Fibroblast of lung (primary cell): ENCODE measurements at regions not wholly inside any gene's neighbourhood (a gene's known extent, or its start where the extent isn't known, plus 50 kb on each side); places are given as distances from the start of the nearest gene placed in this dataset.

ENCODE experiments used
- CTCF ChIP-seq, 2 donors: IDR thresholded peaks in 1 of 2; conservative IDR thresholded peaks in 1 of 2; 1 replicate in 1 of 2; 2 replicates in 1 of 2; pipeline ENCODE4 v1.5.1; 2011 to 2012; ENCODE audit warnings: low read length in 2 of 2, control low read depth in 1 of 2, inconsistent platforms in 1 of 2, low read depth in 1 of 2, mild to moderate bottlenecking in 1 of 2
- EZH2 ChIP-seq: IDR thresholded peaks from 2 replicates; pipeline ENCODE4 v1.5.1; 2012; ENCODE audit warnings: low read length, control low read depth, mild to moderate bottlenecking; ENCODE audit errors: missing control alignments

GRCh38 chr12:24500421-24500820, 448.5 kb downstream of the BCAT1 start:
- TF ChIP-seq CTCF (conservative IDR thresholded peaks at IDR 0.05 in 1 of 2, IDR thresholded peaks at IDR 0.05 in 1 of 2; ENCODE audit: low read depth in 1 of 2, low read length in 2 of 2) (no peak), EZH2 (no peak)
